ENCODE measurements at regions not wholly inside any gene's neighbourhood (a gene's known extent, or its start where the extent isn't known, plus 50 kb on each side); places are given as distances from the start of the nearest gene placed in this dataset.

GRCh38 chr14:101054671-101055070, 151.1 kb upstream of the RTL1 start:
- Histone ChIP-seq H3K27me3 (ENCODE audit: insufficient read depth, low read length, poor library complexity) (no peaks in the 10 kb centered on the region), H3K4me2 (ENCODE audit: insufficient read depth, low read length) (no peak overlapping the region), H3K79me2 (ENCODE audit: insufficient read depth, low read length) (no peaks in the 10 kb centered on the region), H3K9me3 (ENCODE audit: insufficient read depth, low read length, severe bottlenecking) (peaks cover 11% of the 10 kb centered on the region), H3K36me3 (ENCODE audit: insufficient read depth, low read length) (no peaks in the 10 kb centered on the region), H3K4me3 (ENCODE audit: low read depth in 1 of 2, low read length in 2 of 2) (no peak overlapping the region), H3K9ac (ENCODE audit: low read depth, low read length) (no peak overlapping the region), H2AFZ (ENCODE audit: low read depth, low read length) (no peak overlapping the region), H4K20me1 (ENCODE audit: insufficient read depth, low read length) (no peaks in the 10 kb centered on the region), H3K27ac (ENCODE audit: low read length) (no peak overlapping the region), H3K4me1 (ENCODE audit: insufficient read depth, low read length) (peaks cover 8% of the 10 kb centered on the region)
- ATAC-seq (ENCODE audit: insufficient read depth, low read depth) = no peak
- no peak for DNase-seq
- TF ChIP-seq CTCF (IDR thresholded peaks at IDR 0.05; ENCODE audit: borderline replicate concordance, extremely low read depth, low read length, poor library complexity, severe bottlenecking) = no peak

- no peak for DNase-seq
- no peak overlapping the region for H3K4me2 ChIP-seq (ENCODE audit: insufficient read depth, low read length)
- H3K27ac ChIP-seq (ENCODE audit: low read length) = no peak overlapping the region
- no peaks in the 10 kb centered on the region for H3K36me3 ChIP-seq (ENCODE audit: insufficient read depth, low read length)
- no peaks in the 10 kb centered on the region for H3K27me3 ChIP-seq (ENCODE audit: insufficient read depth, low read length, poor library complexity)
- TF ChIP-seq CTCF (IDR thresholded peaks at IDR 0.05; ENCODE audit: borderline replicate concordance, extremely low read depth, low read length, poor library complexity, severe bottlenecking) = no peak
- no peak for TF ChIP-seq EZH2 (IDR thresholded peaks at IDR 0.05; ENCODE audit: borderline replicate concordance, low read depth, low read length, severe bottlenecking)
- no peaks in the 10 kb centered on the region for H4K20me1 ChIP-seq (ENCODE audit: insufficient read depth, low read length)
- peaks cover 10% of the 10 kb centered on the region for H3K9me3 ChIP-seq (ENCODE audit: insufficient read depth, low read length, severe bottlenecking)
- no peak overlapping the region for H2AFZ ChIP-seq (ENCODE audit: low read depth, low read length)
- H3K9ac ChIP-seq (ENCODE audit: low read depth, low read length) = no peak overlapping the region
- peaks cover 8% of the 10 kb centered on the region for H3K4me1 ChIP-seq (ENCODE audit: insufficient read depth, low read length)
- no peaks in the 10 kb centered on the region for H3K79me2 ChIP-seq (ENCODE audit: insufficient read depth, low read length)
- ATAC-seq (ENCODE audit: insufficient read depth, low read depth) = no peak
- no peak overlapping the region for H3K4me3 ChIP-seq (ENCODE audit: low read depth in 1 of 2, low read length in 2 of 2)
These were observed 151.7 kb upstream of the RTL1 start for GRCh38 chr14:101055106-101055662.

- Histone ChIP-seq H4K20me1 (ENCODE audit: insufficient read depth, low read length) (no peaks in the 10 kb centered on the region), H3K79me2 (ENCODE audit: insufficient read depth, low read length) (no peaks in the 10 kb centered on the region), H3K4me2 (ENCODE audit: insufficient read depth, low read length) (0 out of 2 replicates have a peak overlapping the region, but pooled peaks have one; percentile 16), H2AFZ (ENCODE audit: low read depth, low read length) (no peak overlapping the region), H3K9ac (ENCODE audit: low read depth, low read length) (no peak overlapping the region), H3K27ac (ENCODE audit: low read length) (no peak overlapping the region; the same call in 1 of the 2 replicates), H3K4me3 (ENCODE audit: low read depth in 1 of 2, low read length in 2 of 2) (no peak overlapping the region), H3K36me3 (ENCODE audit: insufficient read depth, low read length) (no peaks in the 10 kb centered on the region), H3K27me3 (ENCODE audit: insufficient read depth, low read length, poor library complexity) (no peaks in the 10 kb centered on the region), H3K9me3 (ENCODE audit: insufficient read depth, low read length, severe bottlenecking) (peaks cover 10% of the 10 kb centered on the region), H3K4me1 (ENCODE audit: insufficient read depth, low read length) (peaks cover 8% of the 10 kb centered on the region)
- DNase-seq (no peak), ATAC-seq (ENCODE audit: insufficient read depth, low read depth) (no peak)
- TF ChIP-seq CTCF (IDR thresholded peaks at IDR 0.05; ENCODE audit: borderline replicate concordance, extremely low read depth, low read length, poor library complexity, severe bottlenecking) (peak; percentile 8), EZH2 (IDR thresholded peaks at IDR 0.05; ENCODE audit: borderline replicate concordance, low read depth, low read length, severe bottlenecking) (no peak)
These were observed 152.4 kb upstream of the RTL1 start for GRCh38 chr14:101055776-101056374.
